MM.1S (cell line): ENCODE measurements at regions not wholly inside any gene's neighbourhood (a gene's known extent, or its start where the extent isn't known, plus 50 kb on each side); places are given as distances from the start of the nearest gene placed in this dataset.

Experiments
- DNase-seq: peaks from one replicate; pipeline ENCODE4 v3.0.0-alpha.2; 2015
- H2AFZ ChIP-seq: fragments of 300-600 bp; sonication (generic); 2 replicates; pipeline ENCODE4 v1.6.0; 2016; ENCODE audit warnings: antibody characterized with exemption, low read length
- H3F3A ChIP-seq: fragments of 300-600 bp; sonication (generic); 2 replicates; pipeline ENCODE4 v1.6.1; 2016; ENCODE audit warnings: mild to moderate bottlenecking, antibody characterized with exemption, low read length, moderate library complexity, mixed read lengths; ENCODE audit not compliant: insufficient read depth
- H3K27ac ChIP-seq: fragments of 300-600 bp; sonication (generic); 2 replicates; pipeline ENCODE4 v1.5.1; 2016; ENCODE audit warnings: mild to moderate bottlenecking, low read length
- H3K27me3 ChIP-seq: fragments of 300-600 bp; sonication (generic); replicated peaks from 2 replicates; pipeline ENCODE4 v1.6.0; 2016; ENCODE audit warnings: low read length; ENCODE audit not compliant: insufficient read depth
- H3K36me3 ChIP-seq: fragments of 300-600 bp; sonication (generic); replicated peaks from 2 replicates; pipeline ENCODE4 v1.6.1; 2016; ENCODE audit warnings: mild to moderate bottlenecking, low read length, mixed read lengths; ENCODE audit not compliant: insufficient read depth
- H3K4me1 ChIP-seq: fragments of 300-600 bp; sonication (generic); 2 replicates; pipeline ENCODE4 v1.6.1; 2016; ENCODE audit warnings: low read length, mixed read lengths
- H3K4me2 ChIP-seq: fragments of 300-600 bp; sonication (generic); 2 replicates; pipeline ENCODE4 v1.6.0; 2016; ENCODE audit warnings: low read depth, low read length
- H3K4me3 ChIP-seq: fragments of 300-600 bp; sonication (generic); 2 replicates; pipeline ENCODE4 v1.5.1; 2016; ENCODE audit warnings: low read length, mixed read lengths
- H3K79me2 ChIP-seq: fragments of 300-600 bp; sonication (generic); 2 replicates; pipeline ENCODE4 v1.6.1; 2016; ENCODE audit warnings: mixed run types, low read length, mixed read lengths
- H3K9ac ChIP-seq: fragments of 300-600 bp; sonication (generic); 2 replicates; pipeline ENCODE4 v1.6.1; 2016; ENCODE audit warnings: low read length, mixed read lengths
- H3K9me2 ChIP-seq: fragments of 300-600 bp; sonication (generic); replicated peaks from 2 replicates; pipeline ENCODE4 v1.6.1; 2016; ENCODE audit warnings: mild to moderate bottlenecking, low read length, mixed read lengths; ENCODE audit not compliant: insufficient read depth
- H3K9me3 ChIP-seq: fragments of 300-600 bp; sonication (generic); replicated peaks from 2 replicates; pipeline ENCODE4 v1.6.1; 2016; ENCODE audit warnings: mild to moderate bottlenecking, low read length, mixed read lengths; ENCODE audit not compliant: insufficient read depth
- H4K20me1 ChIP-seq: fragments of 300-600 bp; sonication (generic); 2 replicates; pipeline ENCODE4 v1.6.1; 2016; ENCODE audit warnings: mild to moderate bottlenecking, low read length, moderate library complexity, mixed read lengths; ENCODE audit not compliant: insufficient read depth
- CTCF ChIP-seq: fragments of 300-600 bp; sonication (generic); IDR thresholded peaks from 2 replicates; pipeline ENCODE4 v1.5.1; 2016; ENCODE audit warnings: antibody characterized with exemption, low read length, mixed read lengths
- EZH2 ChIP-seq: fragments of 300-600 bp; sonication (generic); optimal IDR thresholded peaks from 2 replicates; pipeline ENCODE3; 2017; ENCODE audit warnings: low read depth, mild to moderate bottlenecking, antibody characterized with exemption, low read length, mixed read lengths
- EZH2phosphoT487 ChIP-seq: fragments of 300-600 bp; sonication (generic); IDR thresholded peaks from 2 replicates; pipeline ENCODE4 v1.6.1; 2018; ENCODE audit warnings: antibody characterized with exemption, low read length

DNA sequence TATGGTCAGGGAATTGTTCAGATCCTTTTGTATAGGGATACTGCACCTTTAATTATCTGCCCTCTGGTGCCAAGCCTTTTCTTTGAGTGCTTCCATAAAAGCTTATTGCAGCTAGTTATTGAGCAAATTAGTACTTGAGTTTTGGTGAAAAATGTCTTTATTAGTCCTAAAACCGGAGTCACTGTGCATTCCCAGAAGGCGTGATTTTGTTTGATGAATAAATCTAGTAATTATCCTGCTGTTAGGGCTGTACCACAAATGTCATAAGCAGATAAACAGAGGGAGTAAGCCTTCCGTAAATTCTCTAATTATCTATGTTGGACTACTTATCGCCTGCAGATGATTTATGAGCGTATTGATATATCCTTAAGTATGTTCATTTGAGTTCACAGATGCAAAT is 620.7 kb upstream of the ARRDC3 start:
- H3K4me2 ChIP-seq: no peak overlapping the region
- H3K79me2 ChIP-seq: no peaks in the 10 kb centered on the region
- H3K36me3 ChIP-seq: no peaks in the 10 kb centered on the region
- H3K9me3 ChIP-seq: no peaks in the 10 kb centered on the region
- no peak overlapping the region for H3K4me3 ChIP-seq
- H3K4me1 ChIP-seq: 0 out of 2 replicates have a peak, but pooled peaks cover 3% of the 10 kb centered on the region
- H2AFZ ChIP-seq: no peak overlapping the region
- no peaks in the 10 kb centered on the region for H4K20me1 ChIP-seq
- TF ChIP-seq EZH2 (no peak), EZH2phosphoT487 (no peak), CTCF (no peak)
- H3K9me2 ChIP-seq: no peaks in the 10 kb centered on the region
- no peaks in the 10 kb centered on the region for H3K27me3 ChIP-seq
- DNase-seq: no peak
- H3K27ac ChIP-seq: no peak overlapping the region
- H3F3A ChIP-seq: no peaks in the 10 kb centered on the region
- no peak overlapping the region for H3K9ac ChIP-seq

DNA sequence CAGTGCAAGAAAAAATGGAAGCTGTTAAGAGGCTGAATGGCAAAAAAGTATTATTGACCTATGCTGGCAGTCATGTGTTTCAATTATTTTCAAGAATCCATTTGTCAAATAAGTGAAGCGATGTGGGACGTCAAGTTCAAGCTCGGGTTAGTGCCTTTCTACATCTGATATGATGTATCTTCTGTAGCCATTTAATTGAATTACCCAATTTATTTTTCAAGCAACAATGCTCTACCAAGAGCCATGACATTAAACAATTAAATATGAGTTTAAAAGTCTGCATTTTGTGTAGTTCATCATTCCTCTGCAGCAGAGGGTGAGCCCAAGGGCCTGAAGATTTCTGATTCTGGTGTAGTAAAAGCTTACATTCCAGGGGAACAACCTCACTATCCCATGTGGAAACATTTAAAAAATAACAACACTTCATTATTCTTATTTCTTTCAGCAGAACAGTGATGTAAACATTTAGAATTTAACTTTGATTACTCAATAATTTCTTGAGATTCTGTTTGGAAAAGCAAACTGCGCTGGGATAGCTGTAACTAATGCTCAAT is 619.7 kb upstream of the ARRDC3 start:
- Histone ChIP-seq H3K4me3 (no peak overlapping the region), H3K9ac (no peak overlapping the region), H3K79me2 (no peaks in the 10 kb centered on the region), H3K9me3 (no peaks in the 10 kb centered on the region), H3K4me2 (no peak overlapping the region), H2AFZ (no peak overlapping the region), H4K20me1 (no peaks in the 10 kb centered on the region), H3K4me1 (0 out of 2 replicates have a peak, but pooled peaks cover 3% of the 10 kb centered on the region), H3K36me3 (no peaks in the 10 kb centered on the region), H3K9me2 (no peaks in the 10 kb centered on the region), H3K27me3 (no peaks in the 10 kb centered on the region), H3K27ac (no peak overlapping the region), H3F3A (no peaks in the 10 kb centered on the region)
- DNase-seq: no peak
- TF ChIP-seq EZH2 (no peak), CTCF (no peak), EZH2phosphoT487 (no peak)

GRCh38 chr5:91998774-91999173 is 615.7 kb upstream of the ARRDC3 start:
- Histone ChIP-seq H3K9ac (no peak overlapping the region), H3K27ac (no peak overlapping the region), H3K4me2 (no peak overlapping the region), H3K36me3 (no peaks in the 10 kb centered on the region), H2AFZ (no peak overlapping the region), H3K4me3 (no peak overlapping the region), H3F3A (no peaks in the 10 kb centered on the region), H3K27me3 (no peaks in the 10 kb centered on the region), H3K4me1 (no peaks in the 10 kb centered on the region), H3K9me2 (no peaks in the 10 kb centered on the region), H3K79me2 (no peaks in the 10 kb centered on the region), H3K9me3 (no peaks in the 10 kb centered on the region), H4K20me1 (no peaks in the 10 kb centered on the region)
- TF ChIP-seq EZH2phosphoT487: no peak
- TF ChIP-seq EZH2: no peak
- no peak for TF ChIP-seq CTCF
- no peak for DNase-seq
